H1 (cell line): ENCODE measurements at regions not wholly inside any gene's neighbourhood (a gene's known extent, or its start where the extent isn't known, plus 50 kb on each side); places are given as distances from the start of the nearest gene placed in this dataset.

Source experiments
- CTCF ChIA-PET: fragments of 300-600 bp; sonication (Branson Sonifier 250); formaldehyde crosslinking; loops from one replicate; lab custom pipeline; 2021; ENCODE audit not compliant: partially characterized antibody; lab: Charles Lee
- POLR2A ChIA-PET: fragments of 300-600 bp; sonication (Branson Sonifier 250); formaldehyde crosslinking; loops from one replicate; lab custom pipeline; 2021; ENCODE audit warnings: inconsistent platforms; ENCODE audit not compliant: partially characterized antibody; lab: Charles Lee
- DNase-seq, 2 experiments: peaks; one replicate each; pipeline versions ENCODE4 v3.0.0 to v3.0.0-alpha.2; 2010 to 2022; ENCODE audit warnings: low spot score in 2 of 2, low read depth in 1 of 2, mixed read lengths in 1 of 2
- FAIRE-seq: peaks from 2 replicates; lab custom pipeline; 2011; peaks lifted over from hg19 to GRCh38; lab: Jason Lieb, UNC
- H2AFZ ChIP-seq: 2 replicates; pipeline ENCODE4 v1.8.1; 2012; ENCODE audit warnings: low read length, inconsistent platforms
- H2AK5ac ChIP-seq: 2 replicates; pipeline ENCODE4 v1.6.1; 2013; ENCODE audit warnings: low read depth, low read length
- H2BK120ac ChIP-seq: replicated peaks from 2 replicates; pipeline ENCODE3; 2013; ENCODE audit warnings: low read depth, low read length, inconsistent platforms
- H2BK12ac ChIP-seq: 2 replicates; pipeline ENCODE4 v1.6.1; 2013; ENCODE audit warnings: low read depth, low read length
- H2BK15ac ChIP-seq: 2 replicates; pipeline ENCODE4 v1.6.1; 2013; ENCODE audit warnings: low read length
- H2BK20ac ChIP-seq: 2 replicates; pipeline ENCODE4 v1.6.1; 2013; ENCODE audit warnings: low read length
- H2BK5ac ChIP-seq: 2 replicates; pipeline ENCODE4 v1.6.1; 2013; ENCODE audit warnings: low read depth, low read length
- H3K14ac ChIP-seq: 2 replicates; pipeline ENCODE4 v1.6.1; 2013; ENCODE audit warnings: inconsistent platforms; ENCODE audit not compliant: insufficient read length
- H3K18ac ChIP-seq: 2 replicates; pipeline ENCODE4 v1.6.1; 2013; ENCODE audit warnings: low read length; ENCODE audit errors: extremely low read depth
- H3K23ac ChIP-seq: 2 replicates; pipeline ENCODE4 v1.6.1; 2013; ENCODE audit warnings: inconsistent platforms; ENCODE audit not compliant: insufficient read length
- H3K23me2 ChIP-seq: 2 replicates; pipeline ENCODE4 v1.6.1; 2013; ENCODE audit warnings: low read depth, low read length
- H3K27ac ChIP-seq: 2 replicates; pipeline ENCODE4 v1.6.1; 2011; ENCODE audit warnings: low read depth, low read length, inconsistent platforms
- H3K27me3 ChIP-seq, 4 experiments: replicated peaks in 1 of 4; 1 replicate in 1 of 4; 2 replicates in 3 of 4; pipeline versions ENCODE4 v1.6.1 to v1.8.1; 2011 to 2013; ENCODE audit warnings: low read length in 3 of 4, mild to moderate bottlenecking in 3 of 4, inconsistent platforms in 2 of 4, mixed read lengths in 2 of 4, moderate library complexity in 1 of 4; ENCODE audit not compliant: control insufficient read depth in 3 of 4, insufficient read depth in 3 of 4; ENCODE audit errors: extremely low read depth in 1 of 4
- H3K36me3 ChIP-seq, 4 experiments: 2 replicates each; pipeline versions ENCODE4 v1.6.1 to v1.8.1; 2011 to 2013; ENCODE audit warnings: mild to moderate bottlenecking in 4 of 4, low read length in 3 of 4, moderate library complexity in 2 of 4, control low read depth in 1 of 4, inconsistent platforms in 1 of 4; ENCODE audit not compliant: insufficient read depth in 4 of 4, control insufficient read depth in 2 of 4
- H3K4ac ChIP-seq: replicated peaks from 2 replicates; pipeline ENCODE3; 2013; ENCODE audit warnings: low read length, low read depth, mixed read lengths, inconsistent platforms; ENCODE audit not compliant: insufficient read length
- H3K4me1 ChIP-seq, 4 experiments: replicated peaks in 1 of 4; 1 replicate in 1 of 4; 2 replicates in 3 of 4; pipeline versions ENCODE4 v1.6.1 to v1.8.1; 2011 to 2013; ENCODE audit warnings: low read length in 3 of 4, inconsistent platforms in 2 of 4, mixed read lengths in 1 of 4; ENCODE audit not compliant: insufficient read depth in 4 of 4, control insufficient read depth in 3 of 4
- H3K4me2 ChIP-seq, 2 experiments: 2 replicates each; pipeline versions ENCODE4 v1.6.1 to v1.8.1; 2011 to 2013; ENCODE audit warnings: low read depth in 2 of 2, low read length in 2 of 2, control low read depth in 1 of 2, inconsistent platforms in 1 of 2, mild to moderate bottlenecking in 1 of 2; ENCODE audit not compliant: insufficient read depth in 1 of 2
- H3K4me3 ChIP-seq, 4 experiments: fragments of 200-600, 300-600 bp in 1 of 4; sonication (generic), shearing (Covaris generic), sonication (Bioruptor Twin) in 1 of 4; 2 replicates each; pipeline versions ENCODE4 v1.5.1 to v1.8.1; 2011 to 2016; ENCODE audit warnings: low read length in 4 of 4, low read depth in 3 of 4, control low read depth in 2 of 4, inconsistent platforms in 2 of 4, mild to moderate bottlenecking in 2 of 4, mixed read lengths in 1 of 4, moderate library complexity in 1 of 4; ENCODE audit not compliant: insufficient read depth in 2 of 4; ENCODE audit errors: extremely low read depth in 1 of 4
- H3K56ac ChIP-seq: replicated peaks from 2 replicates; pipeline ENCODE3; 2013; ENCODE audit warnings: low read depth, mild to moderate bottlenecking, mixed read lengths, low read length, inconsistent platforms; ENCODE audit not compliant: insufficient read length
- H3K79me1 ChIP-seq: 2 replicates; pipeline ENCODE4 v1.6.1; 2013; ENCODE audit warnings: low read depth, low read length, control low read depth
- H3K79me2 ChIP-seq, 2 experiments: 2 replicates each; pipeline versions ENCODE4 v1.6.1 to v1.8.1; 2012 to 2013; ENCODE audit warnings: low read length in 2 of 2, mild to moderate bottlenecking in 2 of 2, inconsistent platforms in 1 of 2; ENCODE audit not compliant: insufficient read depth in 2 of 2, control insufficient read depth in 1 of 2
- H3K9ac ChIP-seq, 4 experiments: replicated peaks in 1 of 4; 1 replicate in 1 of 4; 2 replicates in 3 of 4; pipeline versions ENCODE4 v1.6.1 to v1.8.1; 2011 to 2013; ENCODE audit warnings: low read depth in 3 of 4, low read length in 3 of 4, control low read depth in 2 of 4, mild to moderate bottlenecking in 2 of 4, moderate library complexity in 2 of 4, inconsistent platforms in 1 of 4; ENCODE audit errors: extremely low read depth in 1 of 4
- H3K9me3 ChIP-seq, 2 experiments: 2 replicates each; pipeline versions ENCODE4 v1.6.1 to v1.8.1; 2012 to 2013; ENCODE audit warnings: mild to moderate bottlenecking in 2 of 2, moderate library complexity in 2 of 2, control low read depth in 1 of 2, inconsistent platforms in 1 of 2, low read depth in 1 of 2, low read length in 1 of 2, mixed read lengths in 1 of 2; ENCODE audit not compliant: insufficient read depth in 2 of 2
- H4K20me1 ChIP-seq, 2 experiments: replicated peaks in 1 of 2; 2 replicates each; pipeline versions ENCODE3 to v1.8.1; 2011 to 2013; ENCODE audit warnings: inconsistent platforms in 2 of 2, low read length in 2 of 2, mild to moderate bottlenecking in 1 of 2; ENCODE audit not compliant: insufficient read depth in 2 of 2, control insufficient read depth in 1 of 2
- H4K5ac ChIP-seq: 2 replicates; pipeline ENCODE4 v1.6.1; 2013; ENCODE audit warnings: low read length, low read depth, mixed read lengths, inconsistent platforms; ENCODE audit not compliant: insufficient read length
- H4K8ac ChIP-seq: 2 replicates; pipeline ENCODE4 v1.8.0; 2013; ENCODE audit warnings: mild to moderate bottlenecking, moderate library complexity, low read length, inconsistent platforms; ENCODE audit not compliant: insufficient read depth; ENCODE audit errors: extremely low read depth
- H4K91ac ChIP-seq: replicated peaks from 2 replicates; pipeline ENCODE3; 2013; ENCODE audit warnings: low read length, mixed read lengths, inconsistent platforms; ENCODE audit not compliant: insufficient read length
- ASH2L ChIP-seq: fragments of 200-600, 300-600 bp; sonication (generic); IDR thresholded peaks from one replicate; pipeline ENCODE4 v1.7.1; 2017; ENCODE audit warnings: low read length
- ATF3 ChIP-seq: IDR thresholded peaks from 2 replicates; pipeline ENCODE4 v1.6.1; 2011; ENCODE audit warnings: low read depth, mild to moderate bottlenecking, low read length; ENCODE audit not compliant: insufficient read depth
- CHD1 ChIP-seq: IDR thresholded peaks from 2 replicates; pipeline ENCODE4 v1.6.1; 2012; ENCODE audit warnings: low read depth, low read length, improper control_type of control experiment
- CREB1 ChIP-seq: IDR thresholded peaks from 2 replicates; pipeline ENCODE4 v1.6.1; 2012; ENCODE audit warnings: inconsistent platforms
- CTBP2 ChIP-seq: IDR thresholded peaks from 2 replicates; pipeline ENCODE4 v1.7.0; 2011; ENCODE audit warnings: borderline replicate concordance, mild to moderate bottlenecking, moderate library complexity, mixed read lengths, low read length; ENCODE audit not compliant: insufficient read depth, insufficient read length
- EGR1 ChIP-seq: IDR thresholded peaks from 2 replicates; pipeline ENCODE4 v1.6.1; 2011; ENCODE audit warnings: low read depth, low read length, borderline replicate concordance
- KDM5A ChIP-seq: fragments of 200-600 bp; IDR thresholded peaks from 2 replicates; pipeline ENCODE4 v1.7.1; 2012; ENCODE audit warnings: mild to moderate bottlenecking, low read length, inconsistent platforms, mixed read lengths
- NANOG ChIP-seq: IDR thresholded peaks from 2 replicates; pipeline ENCODE4 v1.6.1; 2011; ENCODE audit warnings: low read length, low read depth, mild to moderate bottlenecking, inconsistent platforms; ENCODE audit not compliant: insufficient read depth, poor library complexity, severe bottlenecking
- POLR2AphosphoS5 ChIP-seq: IDR thresholded peaks from 2 replicates; pipeline ENCODE4 v1.6.1; 2011; ENCODE audit warnings: low read depth, low read length
- POU5F1 ChIP-seq: IDR thresholded peaks from 2 replicates; pipeline ENCODE4 v1.6.1; 2011; ENCODE audit warnings: low read depth, mild to moderate bottlenecking, low read length, moderate library complexity
- RXRA ChIP-seq: IDR thresholded peaks from 2 replicates; pipeline ENCODE4 v1.6.1; 2011; ENCODE audit warnings: low read depth, mild to moderate bottlenecking, low read length, moderate library complexity; ENCODE audit not compliant: insufficient read depth
- SAP30 ChIP-seq: fragments of 300-600 bp; sonication (generic); IDR thresholded peaks from 2 replicates; pipeline ENCODE4 v1.7.1; 2012; ENCODE audit warnings: low read length, moderate library complexity, mild to moderate bottlenecking, inconsistent platforms; ENCODE audit not compliant: insufficient read depth, insufficient replicate concordance
- SIN3A ChIP-seq, 2 experiments: IDR thresholded peaks in 1 of 2; conservative IDR thresholded peaks in 1 of 2; 2 replicates each; pipeline ENCODE4 v1.6.1; 2011 to 2012; ENCODE audit warnings: low read length in 2 of 2, improper control_type of control experiment in 1 of 2, low read depth in 1 of 2, mild to moderate bottlenecking in 1 of 2
- SIRT6 ChIP-seq: IDR thresholded peaks from one replicate; pipeline ENCODE4 v1.7.1; 2012; ENCODE audit warnings: low read length, inconsistent platforms
- SUZ12 ChIP-seq: fragments of 200-600 bp; sonication (generic); IDR thresholded peaks from 2 replicates; pipeline ENCODE4 v1.6.1; 2012; ENCODE audit warnings: mild to moderate bottlenecking, inconsistent platforms, low read length, moderate library complexity, mixed read lengths
- YY1 ChIP-seq: IDR thresholded peaks from 2 replicates; pipeline ENCODE4 v1.6.1; 2011; ENCODE audit warnings: low read depth, mild to moderate bottlenecking, low read length

GRCh38 chr6:56771189-56771588 is 128.5 kb upstream of the DST start:
- peaks cover 3 to 14% (median 10%) of the 10 kb centered on the region in 4 experiments; a peak in 6 of 7 replicates for H3K4me1 ChIP-seq
- H3K27me3 ChIP-seq = no peaks in the 10 kb centered on the region
- no peaks in the 10 kb centered on the region for H4K20me1 ChIP-seq
- no peaks in the 10 kb centered on the region; the same call in 1 of the 2 replicates for H3K23me2 ChIP-seq
- H3K79me1 ChIP-seq = peaks cover 2% of the 10 kb centered on the region; the same call in 1 of the 2 replicates
- no peak overlapping the region for H2BK5ac ChIP-seq
- no peaks in the 10 kb centered on the region for H3K9me3 ChIP-seq
- no peaks in the 10 kb centered on the region for H3K36me3 ChIP-seq
- FAIRE-seq = no peak
- H3K14ac ChIP-seq = no peak overlapping the region
- H3K79me2 ChIP-seq = peaks cover 0 to 83% of the 10 kb centered on the region in 2 experiments; a peak in 3 of 4 replicates
- no peak overlapping the region for H2BK12ac ChIP-seq
- H3K4me3 ChIP-seq = no peak overlapping the region
- no peak overlapping the region for H3K56ac ChIP-seq
- no peak overlapping the region for H4K8ac ChIP-seq
- no peak overlapping the region for H2BK120ac ChIP-seq
- no peak overlapping the region for H4K5ac ChIP-seq
- no peak for DNase-seq
- no peak overlapping the region for H3K4me2 ChIP-seq
- no peak overlapping the region for H2AFZ ChIP-seq
- no peak overlapping the region for H4K91ac ChIP-seq
- H3K9ac ChIP-seq = no peak overlapping the region
- H3K4ac ChIP-seq = no peak overlapping the region
- ChIA-PET CTCF (interaction anchor here (0.6 to 1.3 kb wide), 2 partner anchors 58 to 71 kb away, joined by 3 read pairs; no protein-coding TSS in a partner anchor), POLR2A (no interaction called here)
- no peak overlapping the region for H2BK20ac ChIP-seq
- H2AK5ac ChIP-seq = no peak overlapping the region
- no peak overlapping the region for H3K18ac ChIP-seq
- no peak overlapping the region for H3K23ac ChIP-seq
- no peak overlapping the region for H2BK15ac ChIP-seq
- H3K27ac ChIP-seq = no peak overlapping the region
- no peak for TF ChIP-seq ASH2L
- no peak for TF ChIP-seq YY1
- TF ChIP-seq SUZ12 = no peak
- TF ChIP-seq KDM5A = no peak
- no peak for TF ChIP-seq CHD1
- TF ChIP-seq POLR2AphosphoS5 = no peak
- TF ChIP-seq POU5F1 = no peak
- TF ChIP-seq NANOG = no peak
- no peak for TF ChIP-seq SIN3A (conservative IDR thresholded peaks at IDR 0.05 in 1 of 2, IDR thresholded peaks at IDR 0.05 in 1 of 2; ENCODE audit: low read depth in 1 of 2, low read length in 2 of 2)
- TF ChIP-seq CTBP2 = no peak
- TF ChIP-seq SIRT6 = no peak
- no peak for TF ChIP-seq RXRA
- TF ChIP-seq SAP30 = no peak
- TF ChIP-seq EGR1 = no peak
- no peak for TF ChIP-seq ATF3
- no peak for TF ChIP-seq CREB1
